HepG2 (cell line): ENCODE measurements at regions not wholly inside any gene's neighbourhood (a gene's known extent, or its start where the extent isn't known, plus 50 kb on each side); places are given as distances from the start of the nearest gene placed in this dataset.

Experiments used
- ATAC-seq: fragments of 200-7000 bp; cut with Tn5 transposase; 3 replicates; pipeline ENCODE4 v1.9.1; 2020; ENCODE audit warnings: mild to moderate bottlenecking, moderate library complexity
- BruUV-seq: library from RNA; stranded (reverse); fragments of 400-500 nt; replicated peaks from 2 replicates; lab custom pipeline; 2021; lab: Mats Ljungman, UMichigan
- CTCF ChIA-PET: fragments of 300-600 bp; formaldehyde crosslinking; extraction: SDS; loops from one replicate; lab custom pipeline; 2021; ENCODE audit warnings: low total read pairs, inconsistent platforms, low intra/inter-chr PET ratio; lab: Yijun Ruan, JAX
- POLR2A ChIA-PET: fragments of 350-600 bp; sonication (Branson Sonifier 250); formaldehyde crosslinking; loops from one replicate; lab custom pipeline; 2020; ENCODE audit warnings: antibody characterized with exemption, inconsistent platforms; lab: Yijun Ruan, JAX
- DNase-seq: peaks from one replicate; pipeline ENCODE4 v3.0.0-alpha.2; 2015; ENCODE audit warnings: low spot score
- FAIRE-seq: peaks from 3 replicates; lab custom pipeline; 2011; peaks lifted over from hg19 to GRCh38; lab: Jason Lieb, UNC
- H2AFZ ChIP-seq: one replicate; pipeline ENCODE4 v1.6.1; 2011; ENCODE audit warnings: low read length, inconsistent platforms
- H3K27ac ChIP-seq: fragments of 300-600 bp; 3 replicates; pipeline ENCODE4 v1.8.0; 2011; ENCODE audit warnings: mixed run types, mild to moderate bottlenecking, mixed read lengths, low read length, inconsistent platforms; ENCODE audit not compliant: insufficient read depth; ENCODE audit errors: extremely low read length
- H3K27me3 ChIP-seq, 2 experiments: fragments of 200-600 bp in 1 of 2; 2 replicates in 1 of 2; 3 replicates in 1 of 2; pipeline versions ENCODE4 v1.6.0 to v1.8.0; 2011; ENCODE audit warnings: low read length in 2 of 2, mild to moderate bottlenecking in 2 of 2, moderate library complexity in 2 of 2, inconsistent platforms in 1 of 2; ENCODE audit not compliant: insufficient read depth in 2 of 2, control insufficient read depth in 1 of 2
- H3K36me3 ChIP-seq, 2 experiments: fragments of 200-600 bp in 1 of 2; replicated peaks in 1 of 2; 2 replicates in 1 of 2; 3 replicates in 1 of 2; pipeline versions ENCODE4 v1.5.1 to v1.8.0; 2011; ENCODE audit warnings: low read length in 2 of 2, inconsistent platforms in 1 of 2; ENCODE audit not compliant: insufficient read depth in 2 of 2, control insufficient read depth in 1 of 2
- H3K4me1 ChIP-seq: 2 replicates; pipeline ENCODE4 v1.5.1; 2012; ENCODE audit warnings: low read length, inconsistent platforms; ENCODE audit not compliant: insufficient read depth
- H3K4me2 ChIP-seq: 2 replicates; pipeline ENCODE4 v1.6.0; 2011; ENCODE audit warnings: low read depth, low read length, inconsistent platforms
- H3K4me3 ChIP-seq, 3 experiments: fragments of 200-600 bp in 1 of 3; sonication (generic), shearing (Covaris generic) in 1 of 3; replicated peaks in 1 of 3; 2 replicates each; pipeline ENCODE4 v1.5.1; 2011 to 2016; ENCODE audit warnings: low read length in 3 of 3, inconsistent platforms in 2 of 3, low read depth in 2 of 3, mild to moderate bottlenecking in 2 of 3, control low read depth in 1 of 3, mixed read lengths in 1 of 3; ENCODE audit not compliant: insufficient read depth in 1 of 3
- H3K79me2 ChIP-seq: one replicate; pipeline ENCODE4 v1.6.1; 2011; ENCODE audit warnings: low read length, inconsistent platforms; ENCODE audit not compliant: insufficient read depth
- H3K9ac ChIP-seq: 2 replicates; pipeline ENCODE4 v1.6.0; 2011; ENCODE audit warnings: mild to moderate bottlenecking, low read depth, low read length, inconsistent platforms; ENCODE audit not compliant: insufficient read depth
- H3K9me3 ChIP-seq: 2 replicates; pipeline ENCODE4 v1.5.1; 2012; ENCODE audit warnings: mild to moderate bottlenecking, low read length
- H4K20me1 ChIP-seq: 2 replicates; pipeline ENCODE4 v1.6.0; 2011; ENCODE audit warnings: inconsistent platforms, mild to moderate bottlenecking, low read length, moderate library complexity; ENCODE audit not compliant: insufficient read depth
- FOSL2 ChIP-seq: sonication (generic); formaldehyde crosslinking; IDR thresholded peaks from 2 replicates; pipeline ENCODE4 v1.4.0; 2020; ENCODE audit warnings: missing genetic modification reagents
- NONO ChIP-seq, 2 experiments: fragments of 450-650 bp in 1 of 2; sonication (generic) in 1 of 2; formaldehyde crosslinking in 1 of 2; IDR thresholded peaks in 1 of 2; conservative IDR thresholded peaks in 1 of 2; 2 replicates each; pipeline versions ENCODE4 v1.6.1 to v1.8.0; 2017 to 2022; ENCODE audit warnings: mild to moderate bottlenecking in 1 of 2, missing genetic modification reagents in 1 of 2, moderate library complexity in 1 of 2
- ZEB1 ChIP-seq: IDR thresholded peaks from 2 replicates; pipeline ENCODE4 v1.6.1; 2012; ENCODE audit warnings: mild to moderate bottlenecking, low read depth, inconsistent platforms; ENCODE audit not compliant: insufficient replicate concordance
- ZNF274 ChIP-seq: sonication (generic); formaldehyde crosslinking; IDR thresholded peaks from 2 replicates; pipeline ENCODE4 v1.5.1; 2020; ENCODE audit warnings: mild to moderate bottlenecking, missing genetic modification reagents
- ZNF33A ChIP-seq: sonication (generic); formaldehyde crosslinking; IDR thresholded peaks from 2 replicates; pipeline ENCODE4 v1.5.1; 2020; ENCODE audit warnings: missing genetic modification reagents, mild to moderate bottlenecking, moderate library complexity, borderline replicate concordance
- ZNF407 ChIP-seq: sonication (generic); formaldehyde crosslinking; IDR thresholded peaks from one replicate; pipeline ENCODE4 v1.5.1; 2020; ENCODE audit warnings: mild to moderate bottlenecking, missing genetic modification reagents; ENCODE audit errors: not compliant biosample characterization
- ZNF414 ChIP-seq: sonication (generic); formaldehyde crosslinking; IDR thresholded peaks from 2 replicates; pipeline ENCODE4 v1.5.0; 2020; ENCODE audit warnings: missing genetic modification reagents
- ZNF430 ChIP-seq: sonication (generic); formaldehyde crosslinking; IDR thresholded peaks from 2 replicates; pipeline ENCODE4 v1.9.0; 2021; ENCODE audit warnings: mild to moderate bottlenecking, missing genetic modification reagents
- ZNF580 ChIP-seq: IDR thresholded peaks from 2 replicates; pipeline ENCODE4 v1.6.1; 2016; ENCODE audit warnings: low read depth, borderline replicate concordance
- WGBS: methylation state at CpG from one replicate; pipeline ENCODE4 v1.1.6; 2017; ENCODE audit warnings: low lambda C conversion rate; 5-methylcytosine and 5-hydroxymethylcytosine counted together
- in situ Hi-C: cut with HindIII; loops from 2 replicates; pipeline ENCODE4 v1.10.0; 2017; ENCODE audit warnings: low pct_unique_long_range_greater_than_20kb; ENCODE audit not compliant: extremely low pct_ligation_motif_present
- intact Hi-C: fragments of 100-400 bp; cut with micrococcal nuclease; formaldehyde crosslinking; loops from one replicate; pipeline ENCODE4 v1.10.0; 2022; ENCODE audit not compliant: unreplicated experiment

GRCh38 chr20:12717061-12717460, 291.7 kb upstream of the SPTLC3 start:
- BruUV-seq, result no TSS peak
- intact Hi-C loops (no loop called here), in situ Hi-C loops (no loop called here)
- FAIRE-seq, result no peak
- no peaks in the 10 kb centered on the region for H3K9me3 ChIP-seq
- H3K4me1 ChIP-seq, result no peaks in the 10 kb centered on the region
- CTCF ChIA-PET, result no interaction called here
- H3K27ac ChIP-seq, result no peak overlapping the region
- H3K4me2 ChIP-seq, result no peak overlapping the region
- H3K36me3 ChIP-seq, result no peaks in the 10 kb centered on the region
- H3K79me2 ChIP-seq, result no peaks in the 10 kb centered on the region
- H3K4me3 ChIP-seq, result no peak overlapping the region
- no peaks in the 10 kb centered on the region for H4K20me1 ChIP-seq
- TF ChIP-seq ZEB1 (no peak), ZNF430 (CRISPR knock-in tag) (no peak), FOSL2 (CRISPR knock-in tag) (no peak)
- WGBS, result 5% methylated on average over 1 of the region's 1 CpG
- H2AFZ ChIP-seq, result no peak overlapping the region
- ATAC-seq, result no peak
- POLR2A ChIA-PET, result no interaction called here
- no peak for DNase-seq
- no peak overlapping the region for H3K9ac ChIP-seq
- no peaks in the 10 kb centered on the region for H3K27me3 ChIP-seq

- in situ Hi-C loops, result no loop called here
- no peak overlapping the region for H3K4me2 ChIP-seq
- H3K9me3 ChIP-seq, result no peaks in the 10 kb centered on the region
- POLR2A ChIA-PET, result no interaction called here
- no peak overlapping the region for H3K9ac ChIP-seq
- no peaks in the 10 kb centered on the region for H4K20me1 ChIP-seq
- H3K4me3 ChIP-seq, result no peak overlapping the region
- no peaks in the 10 kb centered on the region for H3K79me2 ChIP-seq
- H3K4me1 ChIP-seq, result no peaks in the 10 kb centered on the region
- H3K36me3 ChIP-seq, result no peaks in the 10 kb centered on the region
- no peak for DNase-seq
- no peak overlapping the region for H2AFZ ChIP-seq
- CTCF ChIA-PET, result no interaction called here
- ATAC-seq, result no peak
- WGBS, result 12% methylated on average over 4 of the region's 4 CpGs
- no peak for FAIRE-seq
- intact Hi-C loops, result no loop called here
- no peak overlapping the region for H3K27ac ChIP-seq
- no TSS peak for BruUV-seq
- H3K27me3 ChIP-seq, result no peaks in the 10 kb centered on the region
- no peak for TF ChIP-seq ZNF580
- no peak for TF ChIP-seq ZNF414 (CRISPR knock-in tag)
- TF ChIP-seq ZNF33A, result no peak
- TF ChIP-seq NONO (IDR thresholded peaks at IDR 0.05), result no peak
- no peak for TF ChIP-seq NONO (CRISPR knock-in tag; conservative IDR thresholded peaks at IDR 0.05)
- no peak for TF ChIP-seq ZNF407 (CRISPR knock-in tag)
- TF ChIP-seq ZNF274 (CRISPR knock-in tag), result no peak
Measured at GRCh38 chr20:12718619-12719018, 290.2 kb upstream of the SPTLC3 start.
